ENCODE measurements at regions not wholly inside any gene's neighbourhood (a gene's known extent, or its start where the extent isn't known, plus 50 kb on each side); places are given as distances from the start of the nearest gene placed in this dataset.

- TF ChIP-seq, protein P1, sequence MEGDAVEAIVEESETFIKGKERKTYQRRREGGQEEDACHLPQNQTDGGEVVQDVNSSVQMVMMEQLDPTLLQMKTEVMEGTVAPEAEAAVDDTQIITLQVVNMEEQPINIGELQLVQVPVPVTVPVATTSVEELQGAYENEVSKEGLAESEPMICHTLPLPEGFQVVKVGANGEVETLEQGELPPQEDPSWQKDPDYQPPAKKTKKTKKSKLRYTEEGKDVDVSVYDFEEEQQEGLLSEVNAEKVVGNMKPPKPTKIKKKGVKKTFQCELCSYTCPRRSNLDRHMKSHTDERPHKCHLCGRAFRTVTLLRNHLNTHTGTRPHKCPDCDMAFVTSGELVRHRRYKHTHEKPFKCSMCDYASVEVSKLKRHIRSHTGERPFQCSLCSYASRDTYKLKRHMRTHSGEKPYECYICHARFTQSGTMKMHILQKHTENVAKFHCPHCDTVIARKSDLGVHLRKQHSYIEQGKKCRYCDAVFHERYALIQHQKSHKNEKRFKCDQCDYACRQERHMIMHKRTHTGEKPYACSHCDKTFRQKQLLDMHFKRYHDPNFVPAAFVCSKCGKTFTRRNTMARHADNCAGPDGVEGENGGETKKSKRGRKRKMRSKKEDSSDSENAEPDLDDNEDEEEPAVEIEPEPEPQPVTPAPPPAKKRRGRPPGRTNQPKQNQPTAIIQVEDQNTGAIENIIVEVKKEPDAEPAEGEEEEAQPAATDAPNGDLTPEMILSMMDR (optimal IDR thresholded peaks at IDR 0.05 in 1 of 3, IDR thresholded peaks at IDR 0.05 in 1 of 3, conservative IDR thresholded peaks at IDR 0.05 in 1 of 3; ENCODE audit: extremely low read depth in 1 of 3, insufficient read depth in 2 of 3, low read length in 3 of 3) = no peak
- no peak for TF ChIP-seq EZH2 (IDR thresholded peaks at IDR 0.05; ENCODE audit: low read length)
Observed at GRCh38 chr4:43732829-43733426, 715.7 kb downstream of the KCTD8 start.

Measured in keratinocyte (primary cell).